ENCODE measurements at regions not wholly inside any gene's neighbourhood (a gene's known extent, or its start where the extent isn't known, plus 50 kb on each side); places are given as distances from the start of the nearest gene placed in this dataset.

DNA sequence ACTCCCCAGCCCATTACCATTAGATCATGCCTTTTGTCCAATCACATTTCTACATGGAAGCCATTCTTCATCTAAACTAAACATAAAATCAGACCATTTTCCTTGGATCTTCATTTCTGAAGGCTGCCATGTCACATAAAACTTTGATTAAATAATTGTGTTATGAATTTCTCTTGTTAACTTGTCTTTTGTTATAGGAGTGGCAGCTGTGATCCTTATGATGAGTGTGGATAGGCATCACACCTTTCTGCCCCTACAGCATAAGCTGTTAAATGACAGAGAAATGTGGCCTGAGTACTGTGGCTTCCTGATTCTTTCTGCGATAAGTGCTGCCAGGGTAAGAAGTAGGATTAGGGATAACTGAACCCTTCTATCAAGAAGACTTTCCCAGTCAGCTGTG, 247.1 kb upstream of the MOCS1 start:
- TF ChIP-seq EZH2 (IDR thresholded peaks at IDR 0.05) (no peak), POLR2AphosphoS5 (IDR thresholded peaks at IDR 0.05; ENCODE audit: borderline replicate concordance, low read depth, low read length) (no peak), FOXP2 (optimal IDR thresholded peaks at IDR 0.05; ENCODE audit: control extremely low read depth, extremely low read length, insufficient read depth) (no peak)

All from SK-N-MC (cell line).